ENCODE measurements at regions not wholly inside any gene's neighbourhood (a gene's known extent, or its start where the extent isn't known, plus 50 kb on each side); places are given as distances from the start of the nearest gene placed in this dataset.

DNA sequence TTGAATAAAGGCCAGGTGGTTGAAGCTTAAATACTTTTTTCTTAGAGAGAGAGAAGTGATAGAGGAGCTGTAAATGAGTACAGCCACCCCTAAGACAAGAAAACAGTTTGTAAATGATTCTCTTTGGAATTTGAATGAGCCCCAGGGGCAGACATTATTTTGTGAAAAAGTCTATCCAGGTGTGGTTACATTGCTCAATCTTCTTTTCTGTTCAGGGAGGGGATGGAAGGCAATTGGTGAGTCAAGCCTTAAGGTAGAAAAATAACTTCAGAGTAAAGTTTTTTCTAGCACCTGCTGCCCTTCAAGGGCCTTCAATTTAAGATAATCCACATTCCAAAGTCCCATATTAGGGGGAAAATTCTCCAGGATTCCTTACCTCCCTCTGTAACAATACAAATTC is 646.7 kb downstream of the PDHA2 start:
- TF ChIP-seq, protein P1, sequence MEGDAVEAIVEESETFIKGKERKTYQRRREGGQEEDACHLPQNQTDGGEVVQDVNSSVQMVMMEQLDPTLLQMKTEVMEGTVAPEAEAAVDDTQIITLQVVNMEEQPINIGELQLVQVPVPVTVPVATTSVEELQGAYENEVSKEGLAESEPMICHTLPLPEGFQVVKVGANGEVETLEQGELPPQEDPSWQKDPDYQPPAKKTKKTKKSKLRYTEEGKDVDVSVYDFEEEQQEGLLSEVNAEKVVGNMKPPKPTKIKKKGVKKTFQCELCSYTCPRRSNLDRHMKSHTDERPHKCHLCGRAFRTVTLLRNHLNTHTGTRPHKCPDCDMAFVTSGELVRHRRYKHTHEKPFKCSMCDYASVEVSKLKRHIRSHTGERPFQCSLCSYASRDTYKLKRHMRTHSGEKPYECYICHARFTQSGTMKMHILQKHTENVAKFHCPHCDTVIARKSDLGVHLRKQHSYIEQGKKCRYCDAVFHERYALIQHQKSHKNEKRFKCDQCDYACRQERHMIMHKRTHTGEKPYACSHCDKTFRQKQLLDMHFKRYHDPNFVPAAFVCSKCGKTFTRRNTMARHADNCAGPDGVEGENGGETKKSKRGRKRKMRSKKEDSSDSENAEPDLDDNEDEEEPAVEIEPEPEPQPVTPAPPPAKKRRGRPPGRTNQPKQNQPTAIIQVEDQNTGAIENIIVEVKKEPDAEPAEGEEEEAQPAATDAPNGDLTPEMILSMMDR (optimal IDR thresholded peaks at IDR 0.05 in 1 of 3, IDR thresholded peaks at IDR 0.05 in 1 of 3, conservative IDR thresholded peaks at IDR 0.05 in 1 of 3; ENCODE audit: extremely low read depth in 1 of 3, insufficient read depth in 2 of 3, low read length in 3 of 3): no peak
- no peak for TF ChIP-seq EZH2 (IDR thresholded peaks at IDR 0.05; ENCODE audit: low read length)

Measured in keratinocyte (primary cell).